ENCODE measurements at regions not wholly inside any gene's neighbourhood (a gene's known extent, or its start where the extent isn't known, plus 50 kb on each side); places are given as distances from the start of the nearest gene placed in this dataset.

DNA sequence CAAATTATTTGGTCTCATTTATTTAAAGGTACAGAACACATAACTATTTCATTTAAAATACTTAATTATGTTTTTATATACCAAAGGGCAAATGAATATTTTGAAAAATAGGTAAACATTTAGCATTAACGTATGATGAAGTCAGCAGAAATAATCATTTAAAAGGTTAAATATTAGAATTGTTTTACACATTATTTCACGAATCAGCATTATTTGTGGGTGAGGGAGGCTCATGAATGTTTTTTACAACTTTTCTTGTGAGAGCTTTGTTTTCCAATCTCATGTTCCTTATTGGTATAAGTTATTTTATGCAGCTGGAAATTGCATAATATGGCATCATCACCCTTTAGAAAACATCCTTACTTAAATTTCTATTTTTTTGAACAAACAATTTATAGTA is 73.9 kb upstream of the FSTL5 start:
- no peak for TF ChIP-seq SUZ12 (IDR thresholded peaks at IDR 0.05; ENCODE audit: extremely low read depth, insufficient read depth, insufficient read length)
- no peak for TF ChIP-seq YY1 (IDR thresholded peaks at IDR 0.05; ENCODE audit: insufficient read depth, insufficient read length)

All from NT2/D1 (cell line).